ENCODE measurements at regions not wholly inside any gene's neighbourhood (a gene's known extent, or its start where the extent isn't known, plus 50 kb on each side); places are given as distances from the start of the nearest gene placed in this dataset.

GRCh38 chr14:101022121-101022520 is 118.6 kb upstream of the RTL1 start:
- Histone ChIP-seq H3K4me1 (no peaks in the 10 kb centered on the region), H3K36me3 (no peaks in the 10 kb centered on the region), H3K9ac (no peak overlapping the region), H3K9me3 (peaks cover 7% of the 10 kb centered on the region), H3K27me3 (no peaks in the 10 kb centered on the region; the same call in 1 of the 2 replicates), H3K4me2 (no peak overlapping the region), H3K27ac (no peak overlapping the region), H4K20me1 (no peaks in the 10 kb centered on the region), H3K4me3 (no peak overlapping the region)
- no peak for TF ChIP-seq Cebpa-rat (IDR thresholded peaks at IDR 0.05)

- no peak for TF ChIP-seq Cebpa-rat (IDR thresholded peaks at IDR 0.05)
- Histone ChIP-seq H3K36me3 (no peaks in the 10 kb centered on the region), H3K9me3 (peaks cover 7% of the 10 kb centered on the region), H4K20me1 (no peaks in the 10 kb centered on the region), H3K27ac (no peak overlapping the region), H3K4me3 (no peak overlapping the region), H3K9ac (no peak overlapping the region), H3K4me2 (no peak overlapping the region), H3K27me3 (no peaks in the 10 kb centered on the region; the same call in 1 of the 2 replicates), H3K4me1 (no peaks in the 10 kb centered on the region)
These were observed 119.5 kb upstream of the RTL1 start for GRCh38 chr14:101022916-101023435.

- H3K4me1 ChIP-seq = no peaks in the 10 kb centered on the region
- no peak overlapping the region for H3K4me2 ChIP-seq
- no peak for TF ChIP-seq Cebpa-rat (IDR thresholded peaks at IDR 0.05)
- H4K20me1 ChIP-seq = no peaks in the 10 kb centered on the region
- no peak overlapping the region for H3K27ac ChIP-seq
- no peak overlapping the region for H3K4me3 ChIP-seq
- no peaks in the 10 kb centered on the region; the same call in 1 of the 2 replicates for H3K27me3 ChIP-seq
- H3K36me3 ChIP-seq = no peaks in the 10 kb centered on the region
- H3K9ac ChIP-seq = no peak overlapping the region
- peaks cover 7% of the 10 kb centered on the region; the same call in 1 of the 2 replicates for H3K9me3 ChIP-seq
These were observed 121.2 kb upstream of the RTL1 start for GRCh38 chr14:101024686-101025085.

- Histone ChIP-seq H3K27ac (no peak overlapping the region), H3K9ac (no peak overlapping the region), H4K20me1 (no peaks in the 10 kb centered on the region), H3K4me1 (no peaks in the 10 kb centered on the region), H3K4me2 (no peak overlapping the region), H3K27me3 (no peaks in the 10 kb centered on the region; the same call in 1 of the 2 replicates), H3K4me3 (no peak overlapping the region), H3K36me3 (no peaks in the 10 kb centered on the region), H3K9me3 (peaks cover 7% of the 10 kb centered on the region; the same call in 1 of the 2 replicates)
- TF ChIP-seq Cebpa-rat (IDR thresholded peaks at IDR 0.05) = no peak
These were observed 121.6 kb upstream of the RTL1 start for GRCh38 chr14:101025131-101025530.

DNA sequence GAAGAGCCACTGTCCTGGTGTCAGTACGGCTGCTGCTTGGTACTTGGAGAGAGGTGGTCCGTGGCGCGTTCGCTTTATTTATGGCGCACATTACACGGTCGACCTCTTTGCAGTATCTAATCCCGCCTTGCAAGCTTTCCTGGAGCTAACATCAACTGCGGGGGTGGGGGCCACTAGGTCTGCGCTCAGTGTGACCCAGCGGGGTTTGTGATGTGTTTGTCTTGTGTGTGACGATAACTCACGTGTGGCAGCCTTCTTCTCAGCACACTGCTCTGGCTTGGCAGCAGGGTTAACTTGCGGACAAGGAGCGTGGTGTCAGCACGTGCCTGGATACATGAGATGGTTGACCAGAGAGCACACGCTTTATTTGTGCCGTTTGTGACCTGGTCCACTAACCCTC is 122.2 kb upstream of the RTL1 start:
- Histone ChIP-seq H3K9ac (no peak overlapping the region), H3K36me3 (no peaks in the 10 kb centered on the region), H3K4me1 (no peaks in the 10 kb centered on the region), H3K27ac (no peak overlapping the region), H4K20me1 (no peaks in the 10 kb centered on the region), H3K4me3 (no peak overlapping the region), H3K9me3 (peaks cover 7% of the 10 kb centered on the region; the same call in 1 of the 2 replicates), H3K4me2 (no peak overlapping the region), H3K27me3 (no peaks in the 10 kb centered on the region; the same call in 1 of the 2 replicates)
- TF ChIP-seq Cebpa-rat (IDR thresholded peaks at IDR 0.05) = no peak

- H3K4me2 ChIP-seq = no peak overlapping the region
- H4K20me1 ChIP-seq = no peaks in the 10 kb centered on the region
These were observed 122.8 kb upstream of the RTL1 start for GRCh38 chr14:101026341-101026740.

DNA sequence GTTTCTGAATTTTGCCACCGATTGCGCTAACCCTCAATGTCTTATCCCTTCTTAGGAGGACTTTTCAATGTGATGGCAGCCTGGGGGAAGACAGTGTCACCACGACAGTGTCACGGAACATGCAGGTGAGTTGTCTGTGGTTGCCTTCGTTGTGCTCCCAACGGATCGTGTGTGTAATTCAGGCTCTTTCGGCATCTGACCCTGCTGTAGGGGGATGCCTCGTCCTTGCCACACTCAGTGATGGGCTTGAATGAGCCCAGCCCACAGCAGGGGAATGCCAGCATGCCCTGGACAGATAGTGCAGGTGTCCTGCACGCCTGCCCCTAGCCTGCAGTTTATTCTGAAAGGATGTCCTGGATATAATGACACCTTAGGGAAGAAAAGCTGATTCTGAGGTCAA is 123.8 kb upstream of the RTL1 start:
- Histone ChIP-seq H3K36me3 (no peaks in the 10 kb centered on the region), H3K4me1 (no peaks in the 10 kb centered on the region), H3K9me3 (peaks cover 7% of the 10 kb centered on the region; the same call in 1 of the 2 replicates), H3K9ac (no peak overlapping the region), H3K27me3 (no peaks in the 10 kb centered on the region), H3K4me2 (no peak overlapping the region), H3K27ac (no peak overlapping the region), H3K4me3 (no peak overlapping the region), H4K20me1 (no peaks in the 10 kb centered on the region)
- no peak for TF ChIP-seq Cebpa-rat (IDR thresholded peaks at IDR 0.05)

More at GRCh38 chr14:101026341-101026740, 122.8 kb upstream of the RTL1 start:
- TF ChIP-seq Cebpa-rat (IDR thresholded peaks at IDR 0.05) = no peak
- Histone ChIP-seq H3K27ac (no peak overlapping the region), H3K36me3 (no peaks in the 10 kb centered on the region), H3K9ac (no peak overlapping the region), H3K9me3 (peaks cover 7% of the 10 kb centered on the region; the same call in 1 of the 2 replicates), H3K4me1 (no peaks in the 10 kb centered on the region), H3K4me3 (no peak overlapping the region), H3K27me3 (no peaks in the 10 kb centered on the region; the same call in 1 of the 2 replicates)

DNA sequence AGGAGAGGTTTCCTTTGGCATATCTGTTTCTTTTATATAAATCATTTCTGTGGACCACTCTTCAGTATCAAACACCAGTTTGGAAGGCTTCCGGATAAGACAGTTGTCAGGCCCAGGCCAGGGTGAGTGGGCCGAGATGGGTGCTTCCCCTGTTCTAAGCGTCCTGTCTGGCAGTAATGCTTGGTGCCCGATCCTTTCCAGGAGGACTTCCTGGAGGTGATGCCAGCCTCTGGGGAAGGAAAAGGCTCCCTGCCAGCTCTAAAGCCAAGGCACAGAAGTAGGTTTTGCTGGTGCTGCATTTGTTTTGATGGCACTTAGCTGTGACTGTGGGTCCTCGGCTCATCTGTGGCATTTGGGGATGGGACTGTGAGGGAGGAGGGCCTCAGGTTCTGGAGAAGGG is 124.4 kb upstream of the RTL1 start:
- Histone ChIP-seq H3K27me3 (no peaks in the 10 kb centered on the region), H3K36me3 (no peaks in the 10 kb centered on the region), H3K9me3 (peaks cover 7% of the 10 kb centered on the region; the same call in 1 of the 2 replicates), H3K4me1 (no peaks in the 10 kb centered on the region), H3K4me2 (no peak overlapping the region), H3K27ac (no peak overlapping the region), H4K20me1 (no peaks in the 10 kb centered on the region), H3K9ac (no peak overlapping the region), H3K4me3 (no peak overlapping the region)
- no peak for TF ChIP-seq Cebpa-rat (IDR thresholded peaks at IDR 0.05)

DNA sequence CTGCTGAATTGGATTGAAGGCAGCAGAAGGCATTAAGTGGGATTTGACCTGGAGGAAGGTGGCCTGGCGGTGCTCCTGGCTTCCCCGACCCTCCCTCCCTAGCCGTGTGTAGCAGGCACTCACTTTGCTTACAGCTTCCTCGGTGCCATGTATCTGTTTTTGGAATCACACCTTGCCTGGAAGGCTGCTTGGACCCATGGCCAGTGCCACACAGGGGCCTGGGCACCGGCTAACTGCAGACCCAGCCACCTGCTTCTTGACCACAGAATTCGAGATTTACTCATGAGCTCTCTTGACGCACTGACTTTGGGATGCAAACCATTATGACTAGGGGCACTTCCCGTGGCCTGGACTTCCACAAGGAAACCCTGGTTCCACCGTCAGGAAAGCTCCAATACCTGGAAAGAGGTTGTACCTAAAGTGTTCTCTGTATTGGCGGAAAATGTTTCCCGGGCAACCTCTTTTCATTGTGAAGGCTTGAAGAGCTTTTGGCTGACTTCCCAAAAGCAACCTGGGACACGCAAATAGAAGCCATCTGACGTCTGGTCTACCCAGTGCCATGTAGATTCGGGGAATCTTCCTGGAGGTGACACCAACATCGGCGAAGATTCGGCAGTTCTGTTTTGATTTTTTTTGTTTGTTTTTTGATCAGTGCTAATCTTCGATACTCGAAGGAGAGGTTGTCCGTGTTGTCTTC is 125.6 kb upstream of the RTL1 start:
- Histone ChIP-seq H3K4me1 (no peaks in the 10 kb centered on the region), H3K4me3 (no peak overlapping the region), H3K9ac (no peak overlapping the region), H3K36me3 (no peaks in the 10 kb centered on the region), H4K20me1 (no peaks in the 10 kb centered on the region), H3K9me3 (no peaks in the 10 kb centered on the region; the same call in 1 of the 2 replicates), H3K27me3 (no peaks in the 10 kb centered on the region), H3K4me2 (no peak overlapping the region), H3K27ac (no peak overlapping the region)
- no peak for TF ChIP-seq Cebpa-rat (IDR thresholded peaks at IDR 0.05)

DNA sequence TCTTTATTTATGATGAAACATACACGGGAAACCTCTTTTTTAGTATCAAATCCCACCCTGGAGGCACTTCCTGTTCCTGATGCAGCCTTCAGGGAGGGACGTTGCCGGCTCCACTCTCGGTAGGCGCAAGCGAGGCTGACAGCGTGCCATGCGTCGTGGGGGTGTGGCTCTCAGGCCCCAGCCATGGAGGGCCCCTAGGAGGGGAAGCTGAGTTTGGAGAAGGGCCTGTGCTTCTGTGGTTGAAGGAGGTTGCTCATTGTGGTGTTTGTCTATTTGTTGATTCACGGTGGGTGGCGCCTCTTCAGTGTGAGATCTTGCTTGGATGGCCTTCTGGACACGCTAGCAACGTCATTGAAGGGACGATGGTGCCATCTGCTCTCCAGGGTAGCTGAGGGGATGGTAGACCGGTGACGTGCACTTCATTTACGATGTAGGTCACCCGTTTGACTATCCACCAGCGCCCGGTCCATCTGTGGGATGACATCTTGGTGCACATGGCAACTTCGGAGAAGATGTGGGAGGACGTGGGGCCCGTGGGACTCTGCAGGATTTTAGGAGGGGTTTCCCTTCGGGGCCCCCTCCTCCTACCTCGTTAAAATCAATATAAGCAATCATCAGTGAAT is 126.3 kb upstream of the RTL1 start:
- Histone ChIP-seq H3K4me2 (no peak overlapping the region), H3K27me3 (no peaks in the 10 kb centered on the region), H4K20me1 (no peaks in the 10 kb centered on the region), H3K9me3 (no peaks in the 10 kb centered on the region; the same call in 1 of the 2 replicates), H3K9ac (no peak overlapping the region), H3K27ac (no peak overlapping the region), H3K4me1 (no peaks in the 10 kb centered on the region), H3K36me3 (no peaks in the 10 kb centered on the region), H3K4me3 (no peak overlapping the region)
- TF ChIP-seq Cebpa-rat (IDR thresholded peaks at IDR 0.05) = no peak
